GM21526 (cell line): ENCODE measurements at regions not wholly inside any gene's neighbourhood (a gene's known extent, or its start where the extent isn't known, plus 50 kb on each side); places are given as distances from the start of the nearest gene placed in this dataset.

Experiments
- ATAC-seq: cut with Tn5 transposase; IDR thresholded peaks from one replicate; pipeline ENCODE4 v1.9.1; 2021; ENCODE audit warnings: moderate library complexity; ENCODE audit not compliant: unreplicated experiment, low FRiP score

DNA sequence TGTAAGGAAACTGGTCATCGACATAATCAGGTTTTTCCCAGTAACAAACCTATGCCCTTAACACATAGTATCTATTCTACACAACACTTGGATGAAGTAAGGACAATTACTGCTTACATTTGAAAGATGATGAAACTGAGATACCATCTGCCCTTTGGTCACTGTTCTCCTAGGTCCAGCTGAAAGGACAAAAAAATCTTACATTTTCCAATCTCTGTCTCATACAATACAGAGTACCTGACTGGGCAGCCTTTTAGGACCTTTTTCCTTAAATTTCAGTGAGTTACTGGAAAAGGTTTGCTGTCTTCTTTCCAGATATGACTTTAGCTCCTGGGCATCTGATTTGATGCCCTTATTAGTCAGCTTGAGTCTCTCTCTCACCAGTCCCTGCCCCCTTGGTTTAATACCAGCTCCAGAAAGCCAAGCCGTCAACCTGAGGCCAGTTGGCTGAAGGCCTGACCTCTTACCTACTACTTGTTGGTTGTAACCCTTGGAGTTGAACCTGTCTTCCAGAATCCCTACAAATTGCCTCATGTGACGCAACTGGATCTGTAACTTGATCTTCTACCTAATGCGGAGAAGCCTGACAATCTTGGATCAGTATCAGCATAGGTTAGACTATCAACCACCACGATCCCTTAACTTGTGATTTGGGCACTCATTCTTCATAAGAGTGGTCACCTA lies 355.3 kb upstream of the ZNF385D start:
- ATAC-seq = no peak

DNA sequence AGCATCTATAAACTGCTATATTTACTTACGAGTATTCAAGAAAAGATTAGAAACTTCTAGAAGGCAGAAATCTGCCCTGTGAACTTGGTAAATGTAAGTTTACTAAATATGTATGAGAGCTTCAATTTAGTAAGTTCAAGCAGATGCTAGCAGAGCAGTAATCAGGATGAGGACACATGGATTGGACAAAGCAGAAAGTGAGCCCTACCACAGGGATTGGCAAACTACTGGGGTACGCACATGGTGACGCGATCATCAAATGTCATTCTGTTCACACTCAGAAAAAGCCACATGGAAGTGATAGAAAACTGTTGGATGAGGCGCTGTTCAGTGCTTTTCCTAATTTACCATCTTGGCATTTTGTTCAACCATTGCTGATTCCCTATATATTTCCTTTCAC lies 360.2 kb upstream of the ZNF385D start:
- no peak for ATAC-seq

DNA sequence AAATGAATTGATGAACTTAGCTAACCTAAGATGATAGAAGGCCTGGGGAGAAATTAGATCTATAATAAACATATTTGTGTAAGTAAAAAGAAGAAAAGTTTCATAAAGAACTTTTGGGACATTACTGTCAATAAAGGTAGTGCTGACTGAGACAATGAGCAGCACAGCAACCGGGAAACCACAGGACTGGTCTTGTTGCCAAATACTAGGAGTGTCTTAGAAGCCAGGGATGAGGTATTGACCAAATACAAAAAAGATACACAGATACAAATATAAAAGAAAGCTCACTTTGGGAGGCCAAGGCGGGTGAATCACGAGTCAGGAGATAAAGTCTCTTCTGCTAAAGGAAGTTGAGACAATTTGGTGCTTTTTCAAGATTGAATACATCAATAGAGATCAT lies 362.4 kb upstream of the ZNF385D start:
- no peak for ATAC-seq

DNA sequence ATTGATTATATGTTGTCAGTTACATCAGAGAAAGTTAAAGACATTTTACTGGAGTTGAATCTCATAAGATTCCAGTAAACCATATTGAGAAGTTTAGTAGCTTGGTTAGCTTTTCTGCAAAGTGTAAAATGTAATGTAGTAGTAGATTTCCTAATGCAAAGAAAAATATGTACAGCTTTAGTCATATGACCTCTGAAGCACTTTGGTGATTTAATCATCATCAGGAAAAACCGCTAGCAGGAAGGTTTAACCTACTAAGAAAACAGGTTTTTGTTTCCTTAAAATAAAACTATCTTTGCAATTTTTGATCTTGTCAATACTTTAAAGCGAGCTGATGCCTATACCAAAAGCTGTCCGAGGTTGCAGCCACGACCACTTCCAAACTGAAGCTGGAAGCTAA lies 364.6 kb upstream of the ZNF385D start:
- ATAC-seq = no peak

DNA sequence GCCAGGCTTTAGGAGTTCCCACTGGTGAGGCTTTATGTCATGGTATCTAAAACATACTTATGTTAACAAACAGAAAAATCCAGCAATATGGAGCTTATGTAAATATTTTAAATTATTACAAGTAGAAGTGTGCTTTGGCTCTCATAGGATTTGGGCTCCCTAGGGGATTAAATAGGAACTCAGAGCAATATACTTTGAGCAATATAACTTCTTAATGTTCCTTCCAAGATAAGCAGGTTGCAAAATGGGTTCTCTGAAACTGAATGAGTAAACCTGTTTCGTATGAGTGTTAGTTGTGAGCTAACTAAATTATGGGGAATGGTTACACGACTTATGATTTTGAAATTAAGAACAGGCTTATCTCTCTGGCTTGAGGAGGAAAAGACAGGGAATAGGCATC lies 366.1 kb upstream of the ZNF385D start:
- ATAC-seq = no peak

DNA sequence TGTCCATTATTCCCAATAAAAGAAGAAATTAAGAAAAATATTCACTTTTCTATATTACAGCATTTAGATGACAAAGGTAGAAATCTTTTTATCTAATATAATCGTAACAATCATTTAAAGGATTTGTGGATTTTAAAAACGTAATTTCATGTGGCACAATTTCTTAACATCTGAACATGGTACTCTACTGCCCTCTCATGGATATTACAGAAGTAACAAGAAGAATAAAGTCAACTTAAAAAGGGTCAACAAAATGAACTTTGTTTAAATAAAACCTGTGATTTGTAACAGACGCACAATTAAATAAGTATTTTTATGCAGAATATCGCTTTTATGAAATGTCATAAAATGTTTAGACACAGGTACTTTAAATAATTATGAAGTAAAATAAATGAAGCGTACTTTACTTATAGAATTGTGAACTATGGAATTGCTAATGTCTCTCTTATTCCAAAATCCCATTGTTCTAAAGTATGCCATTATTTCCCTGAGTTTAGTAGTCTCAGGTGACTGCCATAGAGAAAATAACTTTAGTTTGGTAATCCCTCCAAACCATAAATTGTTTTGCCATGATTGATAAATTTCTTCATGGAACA lies 366.8 kb upstream of the ZNF385D start:
- no peak for ATAC-seq

DNA sequence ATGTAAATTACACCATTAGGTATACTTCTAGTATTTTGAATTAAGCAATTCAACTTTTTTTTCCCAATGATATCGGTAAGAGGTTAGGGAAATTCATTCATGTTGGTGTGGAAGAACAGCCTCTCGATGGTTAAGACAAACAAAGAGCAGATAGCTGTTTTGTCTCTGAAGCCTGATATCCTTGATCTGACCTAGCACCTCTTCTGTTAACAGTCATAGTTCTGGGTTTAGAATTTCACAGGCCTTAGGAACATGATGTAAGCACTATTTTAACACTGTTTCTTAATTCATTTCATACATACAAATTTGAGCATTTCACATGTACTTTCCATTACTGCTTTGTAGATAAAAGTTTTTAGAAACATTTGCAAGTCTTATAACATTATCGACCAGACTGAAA lies 367.5 kb upstream of the ZNF385D start:
- ATAC-seq = no peak

DNA sequence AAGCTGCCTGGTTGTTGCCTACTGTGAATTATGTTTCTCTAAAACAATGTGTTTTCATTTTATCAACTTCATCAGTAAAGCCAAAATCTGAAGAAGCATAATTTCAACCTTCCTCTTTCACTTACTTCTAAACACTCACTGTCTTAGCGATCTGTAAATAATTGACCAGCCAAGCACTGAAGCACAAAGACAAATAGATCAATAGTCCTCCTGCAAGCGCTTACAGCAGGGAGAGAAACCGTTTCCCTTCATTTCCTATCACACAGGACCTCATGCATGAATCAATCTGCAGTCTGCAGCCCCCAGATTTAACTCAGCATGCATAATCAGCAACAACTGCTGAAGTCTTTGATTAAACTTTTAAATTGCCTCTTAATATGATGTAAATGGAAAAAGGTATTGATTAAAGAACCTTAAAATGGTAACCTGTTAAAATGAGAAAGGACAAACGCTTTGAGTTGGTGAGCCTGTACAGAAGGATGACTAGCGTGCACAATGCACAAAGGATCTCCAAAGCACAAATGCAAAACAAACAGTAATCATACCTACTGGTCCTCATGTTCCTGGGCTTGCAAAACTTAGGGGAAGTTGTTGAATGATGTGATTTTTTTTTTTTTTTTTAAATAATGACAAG lies 370.2 kb upstream of the ZNF385D start:
- no peak for ATAC-seq

DNA sequence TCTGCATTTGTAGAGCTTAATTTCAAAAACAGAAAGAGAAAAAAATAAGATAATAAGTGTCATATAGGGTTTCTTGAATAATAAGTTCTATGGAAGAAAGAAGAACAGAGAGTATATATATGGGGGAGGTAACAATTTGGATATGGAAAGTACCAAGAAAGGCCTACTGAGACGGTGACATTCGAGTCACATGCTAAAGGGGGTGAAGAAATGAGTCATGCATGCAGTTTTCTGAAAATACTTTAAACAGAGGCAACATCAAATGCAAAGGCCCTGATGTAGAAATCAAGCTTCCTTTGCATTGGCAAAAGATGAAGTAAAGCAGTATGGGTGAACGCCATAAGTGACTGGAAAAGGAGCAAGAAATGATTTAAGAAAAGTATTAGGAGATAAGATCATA lies 371.6 kb upstream of the ZNF385D start:
- peak; percentile 82 for ATAC-seq

DNA sequence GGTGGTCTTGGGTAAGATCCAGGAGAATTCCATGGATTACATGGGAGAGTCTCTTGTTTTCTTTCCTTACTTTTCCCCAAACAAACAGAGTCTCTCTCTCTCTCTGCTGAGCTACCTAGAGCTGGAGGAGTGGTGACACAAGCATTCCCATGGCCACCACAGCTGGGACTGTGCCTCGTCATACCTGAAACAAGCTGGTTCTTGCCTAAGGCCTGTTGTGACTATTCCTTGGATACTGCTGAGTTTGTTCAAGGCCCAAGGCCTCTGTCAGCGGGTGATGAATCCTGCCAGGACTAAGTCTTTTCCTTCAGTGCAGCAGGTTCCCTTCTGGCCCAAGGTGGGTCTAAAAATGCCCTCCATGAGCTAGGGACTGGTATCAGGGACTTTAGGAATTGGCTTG lies 378.1 kb upstream of the ZNF385D start:
- ATAC-seq = no peak

DNA sequence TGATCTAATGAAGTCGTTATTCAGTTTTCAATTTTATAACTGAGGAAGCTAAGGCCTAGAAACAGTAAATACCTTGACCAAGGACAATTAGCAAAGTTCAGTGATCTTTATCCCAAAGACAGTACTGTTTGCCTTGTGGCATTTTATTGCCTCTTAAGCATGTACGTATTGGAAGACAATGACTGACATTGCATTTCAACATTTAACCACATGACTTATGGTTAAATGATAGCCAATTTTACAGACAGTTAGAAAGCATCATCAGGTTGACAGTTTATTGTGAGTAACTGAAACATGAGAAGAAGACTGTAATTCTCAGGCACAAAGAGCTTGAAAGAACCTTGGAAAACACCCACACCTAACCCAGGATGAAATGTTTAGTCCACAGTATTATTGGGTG lies 390.8 kb upstream of the ZNF385D start:
- no peak for ATAC-seq

DNA sequence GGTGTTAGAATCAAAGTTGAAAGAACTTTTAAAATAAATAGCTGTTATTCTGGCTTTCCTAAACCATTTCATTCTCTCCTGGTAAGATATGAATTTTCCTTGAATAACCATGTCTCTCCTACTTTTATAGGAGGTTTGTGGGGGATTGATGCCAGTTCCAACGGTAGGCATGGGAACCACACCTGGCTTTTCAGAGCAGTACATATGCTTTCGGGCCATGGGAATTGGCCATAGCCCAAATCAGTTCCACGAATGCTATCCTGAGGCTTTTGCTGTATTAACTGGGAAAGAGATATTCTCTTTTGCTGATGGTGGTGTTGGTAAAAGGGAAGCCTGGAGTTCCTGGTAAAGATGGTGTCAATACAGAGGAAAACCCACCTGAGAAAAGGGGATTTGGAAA lies 396.2 kb upstream of the ZNF385D start:
- ATAC-seq = no peak

DNA sequence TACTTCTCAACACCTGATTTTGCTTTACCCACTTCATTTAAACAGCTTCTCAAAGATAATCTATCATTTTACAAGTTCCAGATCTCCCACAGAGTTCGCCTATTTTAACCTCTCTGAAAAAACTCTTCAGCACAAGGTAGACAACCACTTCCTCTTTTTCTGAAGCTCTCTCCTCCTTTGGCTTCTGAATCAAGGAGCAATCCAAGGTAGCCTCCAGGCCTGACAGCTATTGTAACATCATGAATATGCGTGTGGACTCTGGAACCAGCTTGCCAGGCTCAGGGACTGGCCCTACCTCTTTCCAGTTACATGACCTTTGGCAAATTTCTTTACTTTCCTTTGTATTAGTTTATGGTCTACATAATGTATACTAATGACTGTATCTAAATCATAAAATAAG lies 405.9 kb upstream of the ZNF385D start:
- no peak for ATAC-seq

DNA sequence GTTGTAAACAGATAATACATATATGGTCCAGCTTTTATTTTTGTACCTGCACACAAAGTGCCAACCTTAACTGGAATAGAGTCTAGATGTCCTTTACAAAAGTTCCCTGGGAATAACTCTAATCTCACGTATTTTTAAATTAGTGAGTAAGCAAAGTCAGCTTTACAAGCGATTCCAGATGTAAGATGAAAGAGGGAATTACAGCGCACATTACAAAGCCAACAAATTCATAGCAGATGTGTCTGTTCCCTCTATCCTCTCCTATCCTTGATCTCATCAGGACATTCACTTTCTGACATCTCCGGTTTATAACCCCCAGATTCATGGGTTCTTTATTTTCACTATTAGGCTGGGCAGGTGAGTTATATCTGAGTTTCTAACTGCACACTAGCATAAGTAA lies 406.8 kb upstream of the ZNF385D start:
- no peak for ATAC-seq

DNA sequence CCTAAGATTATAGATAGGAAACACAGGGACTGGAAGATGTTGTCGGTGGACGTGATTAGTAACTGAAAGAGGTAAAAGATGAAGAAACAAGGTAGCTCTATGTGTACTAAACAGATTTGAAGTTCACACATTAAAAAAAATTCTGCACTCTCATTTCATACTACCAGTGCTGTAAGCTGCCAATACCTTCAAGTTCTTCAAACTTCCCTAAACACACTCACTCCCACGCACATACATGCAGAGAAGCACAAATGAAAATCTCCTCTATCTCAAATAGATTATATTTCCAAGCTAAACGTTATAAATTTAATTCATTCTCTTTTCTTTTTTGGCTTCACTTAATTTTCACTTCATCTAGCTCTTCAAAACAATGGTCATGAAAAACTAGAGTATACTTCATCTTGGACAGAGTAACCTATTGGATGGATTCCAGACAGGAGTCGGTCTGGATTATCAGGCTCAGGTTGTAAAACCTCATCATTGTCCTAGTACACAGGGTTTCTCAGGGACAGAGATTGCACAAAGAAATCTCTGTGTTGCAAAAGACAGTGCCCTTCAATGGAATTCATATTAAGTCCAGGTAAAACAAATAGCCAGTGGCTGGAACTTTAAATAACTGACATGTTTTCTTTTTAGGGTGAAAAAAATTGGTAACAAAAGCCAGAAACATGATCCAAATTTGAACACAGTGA lies 408.1 kb upstream of the ZNF385D start:
- no peak for ATAC-seq

DNA sequence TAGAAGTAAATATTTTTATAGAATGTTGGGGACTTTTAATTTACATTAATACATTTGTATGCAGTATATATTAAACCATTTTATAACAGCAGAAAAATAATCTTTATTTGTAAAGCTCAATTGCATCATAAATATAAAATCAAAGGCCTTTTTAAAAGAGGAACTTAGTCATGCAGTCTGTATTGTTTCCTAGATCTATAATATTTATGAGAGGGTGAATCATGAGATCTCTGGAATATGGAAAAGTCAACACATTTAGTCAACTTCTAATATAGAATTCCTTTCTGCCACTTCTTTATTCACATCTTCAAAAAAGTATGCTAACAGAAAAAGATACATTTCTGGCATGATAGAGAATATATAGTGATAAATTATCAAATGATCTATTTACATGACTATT lies 410.3 kb upstream of the ZNF385D start:
- ATAC-seq = no peak

DNA sequence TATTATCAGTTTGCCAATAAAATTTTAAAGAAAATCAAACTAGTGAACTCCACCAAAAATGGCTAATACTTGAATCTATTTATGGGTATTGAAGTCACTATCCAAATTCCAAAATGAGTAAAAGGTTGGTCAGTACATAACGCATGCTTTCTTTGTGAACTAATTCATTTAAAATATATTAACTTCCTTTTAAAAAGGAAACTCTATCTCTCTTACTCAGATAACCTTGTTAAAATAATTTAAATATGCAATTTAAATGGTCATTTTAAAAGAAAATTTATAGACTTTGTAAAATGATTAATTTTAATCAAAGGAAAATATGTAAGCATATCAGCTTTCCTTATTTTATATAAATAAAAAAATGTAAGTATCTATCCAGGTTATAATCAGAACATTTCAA lies 419.4 kb upstream of the ZNF385D start:
- no peak for ATAC-seq

DNA sequence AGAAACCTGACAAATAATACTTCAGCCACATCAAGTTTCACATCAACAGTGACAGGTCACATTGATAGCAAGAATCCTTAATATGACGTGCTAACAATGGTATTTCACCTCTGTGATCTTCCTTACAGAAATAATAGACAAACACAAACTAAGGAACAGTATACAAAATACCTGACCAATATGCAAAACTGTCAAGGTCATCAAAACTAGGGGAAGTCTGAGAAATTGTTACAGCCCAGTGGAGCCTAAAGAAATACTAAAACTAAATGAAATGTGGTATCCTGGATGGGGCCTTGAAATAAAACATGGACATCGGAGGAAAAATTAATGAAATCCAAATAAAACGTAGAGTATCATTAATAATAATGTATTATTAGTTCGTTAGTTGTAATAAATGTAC lies 422.0 kb upstream of the ZNF385D start:
- no peak for ATAC-seq

DNA sequence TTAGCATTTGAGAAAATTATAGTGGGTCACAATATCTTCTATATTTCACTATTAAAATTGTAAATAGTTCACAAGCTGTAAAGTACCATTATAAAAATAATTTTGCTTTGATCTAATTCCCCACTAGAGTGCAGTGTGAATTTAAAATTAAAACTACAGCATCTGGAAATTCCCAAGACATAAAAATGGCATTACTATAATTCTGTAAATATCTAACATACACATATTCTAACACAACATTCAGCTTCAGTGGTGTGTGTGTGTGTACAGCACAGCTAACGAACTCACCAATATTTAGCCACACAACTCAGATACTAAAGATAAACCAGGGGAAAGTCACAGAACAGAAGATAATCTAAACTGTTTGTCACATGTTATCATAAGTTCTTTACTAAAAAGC lies 424.9 kb upstream of the ZNF385D start:
- ATAC-seq = no peak

DNA sequence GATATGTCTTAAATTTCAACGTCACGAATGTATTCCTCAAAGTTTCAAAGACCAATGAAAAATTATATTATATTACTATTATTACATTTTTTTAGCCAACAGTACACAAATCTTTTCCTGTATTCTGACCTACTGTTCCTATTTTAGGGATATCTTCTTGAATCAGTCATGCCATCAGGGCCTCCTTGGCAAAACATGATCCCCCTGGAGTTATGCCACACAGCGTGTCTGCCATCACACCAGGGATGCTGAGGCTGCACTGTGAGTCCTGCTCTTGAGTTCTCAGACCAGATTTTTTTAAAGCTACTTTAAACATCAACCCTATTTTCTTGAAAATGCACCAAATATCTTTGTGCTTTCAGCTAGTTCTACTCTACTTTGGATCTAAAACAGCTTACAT lies 425.9 kb upstream of the ZNF385D start:
- ATAC-seq = no peak

DNA sequence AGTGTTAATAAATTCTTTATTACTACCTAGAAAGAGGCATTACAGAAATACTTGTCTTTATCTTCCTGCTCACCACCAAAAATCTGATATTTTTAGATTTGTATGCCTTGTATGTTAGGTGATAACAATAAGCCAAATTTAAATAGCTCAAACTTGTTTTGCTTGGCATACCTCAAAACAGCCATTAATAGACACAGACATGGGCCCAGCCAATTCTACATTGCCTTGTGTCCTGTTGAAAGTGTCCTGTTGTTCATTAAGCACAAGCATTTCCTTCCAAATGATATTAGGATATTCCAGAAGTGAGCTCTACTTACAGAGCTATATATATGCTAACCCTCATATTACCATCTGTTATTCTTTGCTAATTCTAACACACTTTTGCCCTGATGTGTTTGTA lies 438.6 kb upstream of the ZNF385D start:
- no peak for ATAC-seq

DNA sequence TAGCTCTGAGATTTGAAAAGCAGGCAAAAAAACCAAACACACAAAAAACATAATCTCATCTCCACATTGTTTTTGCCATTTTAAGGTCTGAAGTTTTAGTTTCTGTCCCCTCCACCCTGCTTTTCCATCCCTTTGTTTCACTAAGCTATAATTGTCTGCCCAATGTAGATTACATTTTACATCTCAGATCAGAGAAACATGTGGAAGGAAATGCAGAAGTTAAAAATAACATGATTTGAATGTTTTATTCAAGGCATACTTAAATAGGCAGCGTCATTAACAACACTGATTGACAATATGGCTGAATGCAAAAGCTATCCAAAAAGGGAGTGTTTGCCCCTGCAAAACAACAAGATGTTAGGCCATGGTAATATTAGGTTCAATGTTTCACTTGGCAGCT lies 448.1 kb upstream of the ZNF385D start:
- ATAC-seq = no peak
